Stimulated activated naive B cell treated with anti-CD40 and anti-IgM and Interleukin-4, amounts not matched to agents 10 μg/mL and 1 μg/mL and 100 μg/mL, for 72 hours (primary cell): ENCODE measurements at regions not wholly inside any gene's neighbourhood (a gene's known extent, or its start where the extent isn't known, plus 50 kb on each side); places are given as distances from the start of the nearest gene placed in this dataset.

Experiments
- ATAC-seq, 2 donors: fragments of 150-1000 bp; cut with Tn5 transposase; replicated peaks; 2 replicates each; pipeline ENCODE4 v1.10.0; 2021; ENCODE audit warnings: moderate library complexity in 1 of 2
- DNase-seq: peaks from one replicate; pipeline ENCODE4 v3.0.0; 2021
- H3K27ac Mint-ChIP-seq: one replicate; pipeline ENCODE4 v1.8.0; 2022; ENCODE audit warnings: mild to moderate bottlenecking, mixed read lengths
- H3K27me3 Mint-ChIP-seq, 2 donors: one replicate each; pipeline ENCODE4 v1.8.0; 2022; ENCODE audit warnings: mixed read lengths in 2 of 2
- H3K36me3 Mint-ChIP-seq, 2 donors: one replicate each; pipeline ENCODE4 v1.8.0; 2022; ENCODE audit warnings: mixed read lengths in 2 of 2, mild to moderate bottlenecking in 1 of 2
- H3K4me1 Mint-ChIP-seq, 2 donors: one replicate each; pipeline ENCODE4 v1.8.0; 2022; ENCODE audit warnings: mixed read lengths in 2 of 2, mild to moderate bottlenecking in 1 of 2
- H3K4me3 Mint-ChIP-seq, 2 donors: one replicate each; pipeline ENCODE4 v1.8.0; 2022; ENCODE audit warnings: mild to moderate bottlenecking in 2 of 2, mixed read lengths in 2 of 2, moderate library complexity in 1 of 2
- H3K9me3 Mint-ChIP-seq, 2 donors: one replicate each; pipeline ENCODE4 v1.8.0; 2022; ENCODE audit warnings: mixed read lengths in 2 of 2, mild to moderate bottlenecking in 1 of 2

DNA sequence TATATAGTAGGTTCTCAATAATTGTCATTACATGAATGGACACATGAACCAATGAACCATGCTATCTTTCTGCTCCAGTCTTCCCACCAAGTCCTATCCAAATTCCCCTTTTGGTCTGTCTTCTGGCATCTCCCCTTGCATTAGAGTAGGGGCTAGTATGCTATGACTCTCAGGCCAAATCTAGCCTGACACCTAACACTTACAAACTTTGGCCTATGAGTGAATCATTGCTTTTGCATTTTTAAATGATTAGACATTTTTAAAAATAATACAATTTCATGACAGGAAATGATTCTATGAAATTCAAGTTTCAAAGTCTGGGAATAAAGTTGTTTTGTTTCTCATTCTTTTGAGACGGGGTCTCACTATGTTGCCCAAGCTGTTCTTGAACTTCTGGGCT, 102.5 kb upstream of the MAF start:
- Mint-ChIP-seq H3K9me3 (peaks cover 0 to 1% of the 10 kb centered on the region in 2 donors), H3K4me3 (no peak overlapping the region), H3K36me3 (no peaks in the 10 kb centered on the region), H3K27ac (no peak overlapping the region), H3K27me3 (peaks cover 0 to 3% of the 10 kb centered on the region in 2 donors), H3K4me1 (no peaks in the 10 kb centered on the region)
- ATAC-seq (no peak), DNase-seq (no peak)

DNA sequence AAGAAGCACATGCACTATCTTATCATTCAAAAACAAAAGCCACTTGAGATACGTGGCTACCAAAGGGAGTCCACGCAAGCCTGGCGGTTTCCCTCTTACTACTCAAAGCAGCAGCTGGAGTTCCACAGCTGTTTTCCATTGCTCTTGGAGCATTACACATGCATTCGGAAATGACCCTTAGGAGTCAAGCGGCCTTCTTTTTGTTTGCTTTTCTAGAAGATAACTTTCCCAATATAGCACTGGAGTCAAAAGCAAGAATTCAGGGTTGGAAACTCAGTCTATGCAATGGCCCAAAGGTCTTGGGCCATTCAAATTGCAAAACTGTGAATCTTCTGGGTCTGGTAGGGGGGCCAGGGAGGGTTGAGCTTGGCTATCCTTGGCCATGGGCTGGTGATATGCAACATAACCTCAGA, 97.8 kb upstream of the MAF start:
- Mint-ChIP-seq H3K9me3 (peaks cover 5 to 9% of the 10 kb centered on the region in 2 donors), H3K4me3 (no peak overlapping the region), H3K27ac (no peak overlapping the region), H3K4me1 (no peaks in the 10 kb centered on the region), H3K36me3 (no peaks in the 10 kb centered on the region), H3K27me3 (peaks cover 0 to 3% of the 10 kb centered on the region in 2 donors)
- no peak for ATAC-seq
- no peak for DNase-seq

- DNase-seq (no peak), ATAC-seq (no peak)
- H3K27ac Mint-ChIP-seq: no peak overlapping the region
- no peaks in the 10 kb centered on the region for H3K36me3 Mint-ChIP-seq
- H3K4me3 Mint-ChIP-seq: no peak overlapping the region
- peaks cover 0 to 3% of the 10 kb centered on the region in 2 donors for H3K27me3 Mint-ChIP-seq
- no peaks in the 10 kb centered on the region for H3K4me1 Mint-ChIP-seq
- H3K9me3 Mint-ChIP-seq: peaks cover 5 to 12% of the 10 kb centered on the region in 2 donors
Observed at GRCh38 chr16:79697562-79698112, 97.1 kb upstream of the MAF start.

DNA sequence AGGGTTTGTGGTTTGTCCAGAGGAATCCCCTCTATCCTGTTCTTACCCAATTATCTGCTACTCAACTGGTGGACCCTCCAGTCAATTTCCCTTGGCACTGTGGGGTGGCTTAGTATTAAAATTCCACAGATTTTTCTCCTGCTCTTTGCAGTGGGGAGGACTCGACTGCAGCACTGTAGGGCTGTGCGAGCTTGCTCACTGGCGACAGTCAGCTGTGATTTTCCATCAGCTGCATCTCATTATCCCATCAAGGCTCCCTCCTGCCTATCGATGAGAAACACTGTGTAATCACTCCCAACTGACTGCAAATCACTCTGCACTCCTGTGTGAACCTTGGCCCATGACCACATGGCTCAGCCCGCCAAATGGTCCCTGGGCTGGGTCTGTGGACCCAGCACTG, 90.5 kb upstream of the MAF start:
- Mint-ChIP-seq H3K27me3 (peaks cover 0 to 3% of the 10 kb centered on the region in 2 donors), H3K9me3 (peaks cover 0 to 9% of the 10 kb centered on the region in 2 donors), H3K36me3 (no peaks in the 10 kb centered on the region), H3K27ac (no peak overlapping the region), H3K4me3 (no peak overlapping the region), H3K4me1 (no peaks in the 10 kb centered on the region)
- DNase-seq (no peak), ATAC-seq (no peak)

GRCh38 chr16:79690159-79690558, 89.6 kb upstream of the MAF start:
- peaks cover 0 to 3% of the 10 kb centered on the region in 2 donors for H3K27me3 Mint-ChIP-seq
- H3K36me3 Mint-ChIP-seq: no peaks in the 10 kb centered on the region
- DNase-seq (no peak), ATAC-seq (no peak)
- H3K4me3 Mint-ChIP-seq: no peak overlapping the region
- no peaks in the 10 kb centered on the region for H3K4me1 Mint-ChIP-seq
- peaks cover 0 to 9% of the 10 kb centered on the region in 2 donors for H3K9me3 Mint-ChIP-seq
- H3K27ac Mint-ChIP-seq: no peak overlapping the region

DNA sequence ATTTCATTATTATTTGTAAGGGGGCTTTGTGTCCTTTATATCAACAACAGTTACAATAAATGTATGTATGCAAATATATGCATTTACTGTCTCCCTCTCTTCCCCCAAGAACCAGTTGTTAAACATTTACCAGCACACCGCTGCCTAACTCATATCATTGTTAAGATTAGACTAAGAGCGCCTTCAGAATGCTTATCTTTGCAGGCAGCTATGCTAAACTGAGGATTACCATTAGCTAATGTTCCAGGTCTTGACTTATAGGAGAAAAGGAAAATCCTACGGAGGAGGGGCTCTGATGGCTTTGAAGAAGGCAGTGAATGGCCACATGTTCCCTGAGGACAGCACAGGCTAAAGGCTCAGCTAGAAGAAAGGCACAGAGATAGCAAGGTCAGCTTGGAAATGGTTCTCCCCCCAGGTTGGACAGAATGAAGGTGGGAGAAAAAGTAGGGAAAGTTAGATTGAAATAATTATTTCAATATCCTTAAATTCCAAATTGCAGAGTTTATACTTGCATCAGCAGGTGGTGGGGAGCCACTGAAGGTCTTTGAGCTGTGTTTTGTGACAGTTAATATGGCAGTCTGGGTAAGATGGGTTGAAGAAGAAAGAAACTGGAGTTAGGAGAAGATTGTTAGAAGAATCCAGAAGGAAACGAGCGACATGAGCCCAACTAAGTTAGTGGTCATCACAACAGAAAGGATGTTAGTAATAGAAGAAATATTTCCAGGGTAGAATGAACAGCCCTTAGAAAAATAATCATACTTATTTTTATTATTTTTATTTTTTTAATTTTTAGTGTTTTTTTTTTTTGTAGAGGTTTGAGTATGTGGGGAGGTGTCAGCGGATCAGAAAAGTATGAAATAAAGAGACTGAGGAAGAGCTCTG, 87.0 kb upstream of the MAF start:
- Mint-ChIP-seq H3K4me1 (no peaks in the 10 kb centered on the region), H3K4me3 (no peak overlapping the region), H3K27ac (no peak overlapping the region), H3K9me3 (no peaks in the 10 kb centered on the region), H3K36me3 (no peaks in the 10 kb centered on the region), H3K27me3 (peaks cover 0 to 3% of the 10 kb centered on the region in 2 donors)
- no peak for DNase-seq
- no peak for ATAC-seq

DNA sequence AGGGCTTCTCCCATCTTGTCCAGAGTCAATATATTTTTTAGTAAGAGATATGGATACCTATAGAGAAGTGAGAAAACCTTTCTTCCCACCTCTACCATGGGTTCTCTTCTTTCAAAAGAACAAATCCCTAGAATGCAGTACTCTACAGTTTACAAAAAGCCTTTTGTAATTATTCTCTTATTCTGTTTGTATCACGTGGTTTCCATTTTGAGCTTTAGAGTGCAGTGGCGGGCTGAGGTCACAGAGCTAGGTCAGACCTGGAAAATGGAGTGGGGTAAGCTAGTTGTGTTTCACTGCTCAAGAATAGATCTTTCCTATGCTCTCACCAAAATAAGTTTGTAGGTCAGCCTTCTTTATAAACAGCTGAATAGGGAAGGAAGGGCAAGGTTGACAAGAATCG, 85.3 kb upstream of the MAF start:
- no peak for DNase-seq
- ATAC-seq: no peak
- no peak overlapping the region for H3K27ac Mint-ChIP-seq
- no peaks in the 10 kb centered on the region for H3K36me3 Mint-ChIP-seq
- no peaks in the 10 kb centered on the region for H3K4me1 Mint-ChIP-seq
- no peak overlapping the region for H3K4me3 Mint-ChIP-seq
- H3K9me3 Mint-ChIP-seq: no peaks in the 10 kb centered on the region
- no peaks in the 10 kb centered on the region for H3K27me3 Mint-ChIP-seq

- no peaks in the 10 kb centered on the region for H3K9me3 Mint-ChIP-seq
- H3K4me1 Mint-ChIP-seq: no peaks in the 10 kb centered on the region
- no peak overlapping the region for H3K27ac Mint-ChIP-seq
- DNase-seq: no peak
- no peaks in the 10 kb centered on the region for H3K27me3 Mint-ChIP-seq
- H3K4me3 Mint-ChIP-seq: no peak overlapping the region
- ATAC-seq: no peak
- no peaks in the 10 kb centered on the region for H3K36me3 Mint-ChIP-seq
Observed at GRCh38 chr16:79679334-79679733, 78.8 kb upstream of the MAF start.

DNA sequence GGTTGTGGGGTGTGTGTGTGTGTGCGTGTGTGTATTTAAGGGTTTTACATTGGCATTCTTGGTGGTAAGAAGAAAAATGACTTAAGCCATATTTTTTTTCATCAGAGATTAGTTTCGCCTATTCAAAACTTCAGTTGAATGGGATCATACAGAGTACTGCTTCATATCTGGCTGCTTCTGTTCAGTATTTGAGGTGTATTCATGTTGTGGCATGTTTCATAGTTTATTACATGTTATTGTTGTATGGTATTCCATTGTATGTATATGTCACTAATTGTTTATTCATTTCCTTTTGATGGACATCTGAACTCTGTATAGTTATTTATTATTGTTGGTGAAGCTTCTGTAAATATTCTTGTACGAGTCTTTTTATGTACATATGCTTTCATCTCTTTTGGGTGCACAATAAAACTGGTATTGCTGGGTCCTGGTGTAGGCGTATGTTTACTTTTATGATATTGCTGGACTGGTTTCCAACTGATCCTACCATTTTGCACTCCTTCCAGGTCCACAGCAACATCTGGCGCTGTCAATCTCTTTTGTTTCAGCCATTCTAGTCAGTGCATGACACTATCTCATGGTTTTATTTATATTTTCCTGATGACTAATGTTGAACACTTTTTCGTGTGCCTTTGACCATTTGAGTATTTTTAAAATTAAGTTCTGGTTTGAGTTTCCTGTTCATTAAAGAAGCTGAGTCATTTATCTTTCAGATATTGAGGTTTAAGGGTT, 77.4 kb upstream of the MAF start:
- Mint-ChIP-seq H3K36me3 (no peaks in the 10 kb centered on the region), H3K27ac (no peak overlapping the region), H3K4me1 (no peaks in the 10 kb centered on the region), H3K4me3 (no peak overlapping the region), H3K27me3 (no peaks in the 10 kb centered on the region), H3K9me3 (no peaks in the 10 kb centered on the region)
- ATAC-seq (no peak), DNase-seq (no peak)

DNA sequence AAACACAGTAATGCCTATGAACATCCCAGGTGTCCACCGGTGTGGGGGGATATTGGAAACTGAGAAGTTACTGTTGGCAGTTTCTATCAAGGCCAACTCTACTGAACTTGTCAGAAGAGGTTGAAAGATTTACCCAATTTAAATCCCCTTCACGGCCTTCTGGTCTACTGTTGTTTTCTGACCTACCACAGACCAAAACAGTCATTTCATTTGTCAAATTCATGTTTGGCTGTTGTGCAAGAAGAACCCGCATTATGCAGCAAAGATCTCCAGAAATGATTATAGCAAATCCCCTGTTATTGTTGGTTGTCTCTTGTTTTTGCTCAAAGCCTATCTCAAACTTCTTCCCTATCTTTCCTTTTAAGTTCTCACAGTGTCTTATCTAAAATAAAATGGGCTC, 73.1 kb upstream of the MAF start:
- ATAC-seq: no peak
- Mint-ChIP-seq H3K4me1 (no peaks in the 10 kb centered on the region), H3K9me3 (peaks cover 4% of the 10 kb centered on the region in 2 donors), H3K36me3 (no peaks in the 10 kb centered on the region), H3K27me3 (no peaks in the 10 kb centered on the region), H3K4me3 (no peak overlapping the region), H3K27ac (no peak overlapping the region)
- no peak for DNase-seq

DNA sequence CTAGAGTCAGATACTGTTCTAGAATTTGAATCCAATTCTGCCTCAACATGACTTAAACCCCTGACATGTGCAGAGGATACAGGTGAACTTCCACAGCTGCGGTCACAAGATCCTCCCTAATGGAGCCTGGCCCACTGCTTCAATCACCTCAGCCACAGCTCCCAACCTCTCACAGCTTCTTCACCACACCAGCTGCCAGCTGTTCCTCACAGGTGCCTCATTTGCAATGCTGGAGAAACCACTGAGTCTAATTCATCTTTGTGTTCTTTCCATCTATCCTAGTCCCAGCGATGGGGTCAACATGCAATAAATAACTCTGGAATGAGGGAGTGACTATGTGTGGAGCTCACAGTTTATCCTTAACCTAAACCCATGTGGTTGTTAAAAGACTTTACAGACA, 72.0 kb upstream of the MAF start:
- Mint-ChIP-seq H3K4me1 (no peaks in the 10 kb centered on the region), H3K36me3 (no peaks in the 10 kb centered on the region), H3K9me3 (peaks cover 4% of the 10 kb centered on the region in 2 donors), H3K4me3 (no peak overlapping the region), H3K27me3 (no peaks in the 10 kb centered on the region), H3K27ac (no peak overlapping the region)
- no peak for ATAC-seq
- no peak for DNase-seq

GRCh38 chr16:79668502-79668901, 68.0 kb upstream of the MAF start:
- Mint-ChIP-seq H3K36me3 (no peaks in the 10 kb centered on the region), H3K4me1 (no peaks in the 10 kb centered on the region), H3K27me3 (peaks cover 0 to 3% of the 10 kb centered on the region in 2 donors), H3K9me3 (peaks cover 4% of the 10 kb centered on the region in 2 donors), H3K4me3 (no peak overlapping the region), H3K27ac (no peak overlapping the region)
- no peak for ATAC-seq
- DNase-seq: no peak

DNA sequence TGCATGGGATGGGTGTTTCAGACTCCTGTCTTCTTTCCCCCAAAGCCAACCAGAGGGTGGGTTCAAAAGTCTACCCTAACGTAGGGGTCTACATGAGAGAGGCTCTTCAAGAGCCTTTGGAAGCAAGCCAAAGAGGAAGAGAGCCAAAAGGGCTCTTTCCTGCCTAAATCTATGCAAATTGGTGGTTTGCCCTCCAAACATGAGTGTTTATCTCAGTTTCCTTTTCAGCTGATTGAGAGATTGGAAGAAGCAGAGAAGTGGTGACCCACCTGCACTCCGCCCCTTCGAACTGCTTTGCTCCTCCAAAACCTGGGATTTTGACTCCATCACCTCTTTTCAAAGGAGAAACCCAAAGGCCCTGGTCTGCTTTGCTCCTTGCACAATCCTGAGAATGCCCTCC, 65.4 kb upstream of the MAF start:
- H3K4me3 Mint-ChIP-seq: no peak overlapping the region
- ATAC-seq: no peak

DNA sequence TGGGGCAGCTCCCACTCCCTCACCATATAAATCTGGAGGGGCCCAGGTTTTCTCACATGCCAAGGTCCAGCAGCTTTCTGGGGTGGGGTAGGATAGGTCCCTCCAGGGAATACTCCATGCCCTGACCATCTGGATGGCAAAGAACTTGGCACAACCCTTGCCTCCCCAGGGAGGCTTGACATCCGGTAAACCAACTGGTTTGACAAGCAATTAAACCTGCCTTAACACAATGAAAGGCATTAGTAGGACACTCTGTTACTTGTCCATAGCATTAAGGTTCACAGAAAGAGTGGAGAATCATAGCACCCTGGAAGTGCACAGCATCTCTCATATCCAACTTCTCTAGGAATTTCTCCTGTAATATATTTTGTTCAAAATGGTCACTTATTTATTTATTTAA, 63.9 kb upstream of the MAF start:
- no peak for DNase-seq
- Mint-ChIP-seq H3K27ac (no peak overlapping the region), H3K4me1 (no peaks in the 10 kb centered on the region), H3K36me3 (no peaks in the 10 kb centered on the region), H3K4me3 (no peak overlapping the region), H3K9me3 (peaks cover 4 to 7% of the 10 kb centered on the region in 2 donors), H3K27me3 (peaks cover 0 to 4% of the 10 kb centered on the region in 2 donors)
- no peak for ATAC-seq

More for the DNA sequence above, 65.4 kb upstream of the MAF start:
- H3K4me1 Mint-ChIP-seq: no peaks in the 10 kb centered on the region
- peaks cover 5 to 7% of the 10 kb centered on the region in 2 donors for H3K9me3 Mint-ChIP-seq
- H3K27ac Mint-ChIP-seq: no peak overlapping the region
- peaks cover 0 to 4% of the 10 kb centered on the region in 2 donors for H3K27me3 Mint-ChIP-seq
- no peak for DNase-seq
- no peaks in the 10 kb centered on the region for H3K36me3 Mint-ChIP-seq
